Liver (tissue), 8 donors: ENCODE measurements at regions not wholly inside any gene's neighbourhood (a gene's known extent, or its start where the extent isn't known, plus 50 kb on each side); places are given as distances from the start of the nearest gene placed in this dataset.

Source experiments
- DNase-seq: peaks from one replicate; pipeline ENCODE4 v3.0.0-alpha.2; 2017; ENCODE audit warnings: low spot score
- H3K27ac ChIP-seq, 2 donors: one replicate each; pipeline ENCODE4 v1.7.0; 2013; ENCODE audit warnings: inconsistent platforms in 2 of 2, low read length in 2 of 2, control low read depth in 1 of 2, low read depth in 1 of 2, mild to moderate bottlenecking in 1 of 2
- H3K27me3 ChIP-seq, 4 donors: one replicate each; pipeline versions ENCODE4 v1.6.1 to v1.7.0; 2013; ENCODE audit warnings: low read length in 3 of 4, inconsistent platforms in 1 of 4, mild to moderate bottlenecking in 1 of 4, moderate library complexity in 1 of 4; ENCODE audit not compliant: control insufficient read depth in 4 of 4, insufficient read depth in 4 of 4
- H3K36me3 ChIP-seq, 4 donors: one replicate each; pipeline versions ENCODE4 v1.6.1 to v1.7.0; 2013; ENCODE audit warnings: low read length in 3 of 4, mild to moderate bottlenecking in 3 of 4, low read depth in 1 of 4, moderate library complexity in 1 of 4; ENCODE audit not compliant: control insufficient read depth in 4 of 4, insufficient read depth in 3 of 4
- H3K4me1 ChIP-seq, 4 donors: one replicate each; pipeline versions ENCODE4 v1.6.1 to v1.7.0; 2013; ENCODE audit warnings: low read length in 3 of 4, mild to moderate bottlenecking in 3 of 4, moderate library complexity in 1 of 4; ENCODE audit not compliant: control insufficient read depth in 4 of 4, insufficient read depth in 4 of 4
- H3K4me3 ChIP-seq, 3 donors: one replicate each; pipeline versions ENCODE4 v1.6.1 to v1.7.0; 2013; ENCODE audit warnings: low read length in 3 of 3, control low read depth in 1 of 3, low read depth in 1 of 3, mild to moderate bottlenecking in 1 of 3
- H3K9ac ChIP-seq, 2 donors: one replicate each; pipeline ENCODE4 v1.7.0; 2013; ENCODE audit warnings: low read length in 2 of 2, mild to moderate bottlenecking in 2 of 2, moderate library complexity in 2 of 2, control low read depth in 1 of 2, low read depth in 1 of 2
- H3K9me3 ChIP-seq, 4 donors: one replicate each; pipeline versions ENCODE4 v1.6.1 to v1.7.0; 2013; ENCODE audit warnings: low read length in 3 of 4; ENCODE audit not compliant: control insufficient read depth in 4 of 4
- EGR1 ChIP-seq, 2 donors: IDR thresholded peaks; 2 replicates each; pipeline ENCODE4 v1.6.1; 2016 to 2018; ENCODE audit warnings: antibody characterized with exemption in 2 of 2, low read depth in 2 of 2
- FOXA1 ChIP-seq: IDR thresholded peaks from 2 replicates; pipeline ENCODE4 v1.6.1; 2016; ENCODE audit warnings: antibody characterized with exemption
- GABPA ChIP-seq, 2 donors: IDR thresholded peaks in 1 of 2; conservative IDR thresholded peaks in 1 of 2; 2 replicates each; pipeline ENCODE4 v1.6.1; 2016; ENCODE audit warnings: antibody characterized with exemption in 2 of 2, mild to moderate bottlenecking in 1 of 2, moderate library complexity in 1 of 2
- HNF4A ChIP-seq, 2 donors: conservative IDR thresholded peaks; 2 replicates each; pipeline ENCODE4 v1.6.1; 2016; ENCODE audit warnings: antibody characterized with exemption in 2 of 2, mild to moderate bottlenecking in 2 of 2
- HNF4G ChIP-seq: IDR thresholded peaks from 2 replicates; pipeline ENCODE4 v1.6.1; 2016; ENCODE audit warnings: antibody characterized with exemption
- JUND ChIP-seq, 2 donors: IDR thresholded peaks; 2 replicates each; pipeline ENCODE4 v1.6.1; 2016; ENCODE audit warnings: antibody characterized with exemption in 2 of 2
- NR2F2 ChIP-seq: IDR thresholded peaks from 2 replicates; pipeline ENCODE4 v1.6.1; 2016; ENCODE audit warnings: antibody characterized with exemption
- RXRA ChIP-seq, 2 donors: IDR thresholded peaks; 2 replicates each; pipeline ENCODE4 v1.6.1; 2017 to 2018; ENCODE audit warnings: antibody characterized with exemption in 2 of 2, mild to moderate bottlenecking in 1 of 2
- SP1 ChIP-seq: IDR thresholded peaks from 2 replicates; pipeline ENCODE4 v1.6.1; 2018; ENCODE audit warnings: antibody characterized with exemption, mild to moderate bottlenecking
- TAF1 ChIP-seq: conservative IDR thresholded peaks from 2 replicates; pipeline ENCODE4 v1.6.1; 2016; ENCODE audit warnings: antibody characterized with exemption, mild to moderate bottlenecking
- YY1 ChIP-seq: IDR thresholded peaks from 2 replicates; pipeline ENCODE4 v1.6.1; 2016; ENCODE audit warnings: antibody characterized with exemption, mild to moderate bottlenecking
- WGBS: extraction: QIAGEN DNeasy Blood & Tissue Kit; methylation state at CpG from one replicate; pipeline ENCODE4 v1.1.7; 2013; 5-methylcytosine and 5-hydroxymethylcytosine counted together
- TF ChIP-seq, protein P1 (sequence below): fragments of 150-350 bp; IDR thresholded peaks from 2 replicates; pipeline ENCODE4 v1.5.1; 2017; ENCODE audit warnings: improper control_type of control experiment, low read depth, low read length; ENCODE audit not compliant: missing input control
- TF ChIP-seq, protein P2 (sequence below): IDR thresholded peaks from 2 replicates; pipeline ENCODE4 v1.6.1; 2016; ENCODE audit warnings: antibody characterized with exemption, mild to moderate bottlenecking
- TF ChIP-seq, protein P3 (sequence below): IDR thresholded peaks from 2 replicates; pipeline ENCODE4 v1.6.1; 2016; ENCODE audit warnings: antibody characterized with exemption
- donor health status: healthy.
- donor health status: healthy.
- donor health status: healthy.
- donor health status: healthy.
- donor health status: healthy.

DNA sequence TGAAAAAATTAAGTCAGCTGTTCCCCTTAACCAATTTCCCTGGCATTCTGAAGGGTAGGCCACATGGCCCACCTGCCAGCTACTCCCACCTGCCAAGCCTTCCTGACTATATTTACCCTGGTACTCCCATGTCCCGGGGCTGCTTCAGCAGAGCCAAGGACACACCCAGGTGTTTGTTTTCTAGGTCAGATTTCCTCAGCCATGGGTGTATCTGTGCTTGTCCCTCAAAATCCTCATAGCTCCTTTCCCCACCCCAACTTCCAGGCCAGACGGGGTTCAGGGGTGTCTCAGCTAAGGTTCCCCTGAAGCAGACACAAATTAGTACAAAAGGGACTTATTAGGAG is 139.4 kb upstream of the CDYL start (continued):
- no peak for TF ChIP-seq RXRA (IDR thresholded peaks at IDR 0.05)
- TF ChIP-seq, protein P1, sequence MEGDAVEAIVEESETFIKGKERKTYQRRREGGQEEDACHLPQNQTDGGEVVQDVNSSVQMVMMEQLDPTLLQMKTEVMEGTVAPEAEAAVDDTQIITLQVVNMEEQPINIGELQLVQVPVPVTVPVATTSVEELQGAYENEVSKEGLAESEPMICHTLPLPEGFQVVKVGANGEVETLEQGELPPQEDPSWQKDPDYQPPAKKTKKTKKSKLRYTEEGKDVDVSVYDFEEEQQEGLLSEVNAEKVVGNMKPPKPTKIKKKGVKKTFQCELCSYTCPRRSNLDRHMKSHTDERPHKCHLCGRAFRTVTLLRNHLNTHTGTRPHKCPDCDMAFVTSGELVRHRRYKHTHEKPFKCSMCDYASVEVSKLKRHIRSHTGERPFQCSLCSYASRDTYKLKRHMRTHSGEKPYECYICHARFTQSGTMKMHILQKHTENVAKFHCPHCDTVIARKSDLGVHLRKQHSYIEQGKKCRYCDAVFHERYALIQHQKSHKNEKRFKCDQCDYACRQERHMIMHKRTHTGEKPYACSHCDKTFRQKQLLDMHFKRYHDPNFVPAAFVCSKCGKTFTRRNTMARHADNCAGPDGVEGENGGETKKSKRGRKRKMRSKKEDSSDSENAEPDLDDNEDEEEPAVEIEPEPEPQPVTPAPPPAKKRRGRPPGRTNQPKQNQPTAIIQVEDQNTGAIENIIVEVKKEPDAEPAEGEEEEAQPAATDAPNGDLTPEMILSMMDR: no peak
- no peak for TF ChIP-seq YY1
- TF ChIP-seq EGR1 (IDR thresholded peaks at IDR 0.05; ENCODE audit: low read depth in 2 of 2): no peak
- TF ChIP-seq JUND (IDR thresholded peaks at IDR 0.05): no peak

DNA sequence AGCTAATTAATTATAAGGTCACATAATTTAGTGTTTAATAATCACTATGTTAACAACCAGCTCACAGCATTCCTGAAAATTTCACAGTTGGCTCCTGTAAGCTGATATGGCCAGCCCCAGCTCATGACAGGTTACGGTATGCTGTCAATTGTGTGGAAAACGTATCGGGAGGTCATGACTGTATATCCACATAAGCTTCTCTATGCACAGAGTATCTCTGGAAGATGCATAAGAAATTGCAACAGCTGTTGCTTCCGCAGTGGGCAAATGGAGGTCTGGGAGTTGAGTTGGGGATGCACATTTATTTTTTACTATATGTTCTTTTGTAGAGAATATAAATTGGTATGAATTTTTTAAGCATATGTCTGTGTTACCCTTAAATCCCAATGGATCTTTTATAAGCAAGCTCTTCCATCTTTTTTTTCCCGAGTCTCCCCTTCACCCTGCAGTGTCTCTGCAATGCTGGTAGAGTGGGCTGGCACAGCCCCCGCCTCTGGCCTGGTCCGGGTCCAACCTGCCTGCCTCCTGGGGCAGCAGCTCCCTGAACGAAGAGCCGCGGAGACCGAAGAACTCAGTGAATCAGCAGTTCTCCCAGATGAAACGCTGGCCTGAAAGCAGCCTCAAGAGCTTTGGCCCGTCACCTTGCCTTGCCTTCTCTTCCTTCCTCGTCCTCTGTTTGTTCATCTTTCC is 139.9 kb upstream of the CDYL start:
- H3K9me3 ChIP-seq: no peaks in the 10 kb centered on the region
- no peaks in the 10 kb centered on the region for H3K36me3 ChIP-seq
- WGBS: 88% methylated on average over 14 of the region's 14 CpGs
- H3K9ac ChIP-seq: no peak overlapping the region
- no peaks in the 10 kb centered on the region for H3K4me1 ChIP-seq
- H3K4me3 ChIP-seq: no peak overlapping the region
- H3K27ac ChIP-seq: no peak overlapping the region
- no peak for TF ChIP-seq HNF4A (conservative IDR thresholded peaks at IDR 0.05)
- TF ChIP-seq TAF1: no peak
- no peak for TF ChIP-seq HNF4G
- TF ChIP-seq, protein P2, sequence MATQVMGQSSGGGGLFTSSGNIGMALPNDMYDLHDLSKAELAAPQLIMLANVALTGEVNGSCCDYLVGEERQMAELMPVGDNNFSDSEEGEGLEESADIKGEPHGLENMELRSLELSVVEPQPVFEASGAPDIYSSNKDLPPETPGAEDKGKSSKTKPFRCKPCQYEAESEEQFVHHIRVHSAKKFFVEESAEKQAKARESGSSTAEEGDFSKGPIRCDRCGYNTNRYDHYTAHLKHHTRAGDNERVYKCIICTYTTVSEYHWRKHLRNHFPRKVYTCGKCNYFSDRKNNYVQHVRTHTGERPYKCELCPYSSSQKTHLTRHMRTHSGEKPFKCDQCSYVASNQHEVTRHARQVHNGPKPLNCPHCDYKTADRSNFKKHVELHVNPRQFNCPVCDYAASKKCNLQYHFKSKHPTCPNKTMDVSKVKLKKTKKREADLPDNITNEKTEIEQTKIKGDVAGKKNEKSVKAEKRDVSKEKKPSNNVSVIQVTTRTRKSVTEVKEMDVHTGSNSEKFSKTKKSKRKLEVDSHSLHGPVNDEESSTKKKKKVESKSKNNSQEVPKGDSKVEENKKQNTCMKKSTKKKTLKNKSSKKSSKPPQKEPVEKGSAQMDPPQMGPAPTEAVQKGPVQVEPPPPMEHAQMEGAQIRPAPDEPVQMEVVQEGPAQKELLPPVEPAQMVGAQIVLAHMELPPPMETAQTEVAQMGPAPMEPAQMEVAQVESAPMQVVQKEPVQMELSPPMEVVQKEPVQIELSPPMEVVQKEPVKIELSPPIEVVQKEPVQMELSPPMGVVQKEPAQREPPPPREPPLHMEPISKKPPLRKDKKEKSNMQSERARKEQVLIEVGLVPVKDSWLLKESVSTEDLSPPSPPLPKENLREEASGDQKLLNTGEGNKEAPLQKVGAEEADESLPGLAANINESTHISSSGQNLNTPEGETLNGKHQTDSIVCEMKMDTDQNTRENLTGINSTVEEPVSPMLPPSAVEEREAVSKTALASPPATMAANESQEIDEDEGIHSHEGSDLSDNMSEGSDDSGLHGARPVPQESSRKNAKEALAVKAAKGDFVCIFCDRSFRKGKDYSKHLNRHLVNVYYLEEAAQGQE: no peak
- no peak for TF ChIP-seq GABPA (IDR thresholded peaks at IDR 0.05 in 1 of 2, conservative IDR thresholded peaks at IDR 0.05 in 1 of 2)
- no peak for TF ChIP-seq RXRA (IDR thresholded peaks at IDR 0.05)
- no peak for TF ChIP-seq JUND (IDR thresholded peaks at IDR 0.05)
- TF ChIP-seq, protein P1: no peak
- TF ChIP-seq EGR1 (IDR thresholded peaks at IDR 0.05; ENCODE audit: low read depth in 2 of 2): no peak
- TF ChIP-seq, protein P3, sequence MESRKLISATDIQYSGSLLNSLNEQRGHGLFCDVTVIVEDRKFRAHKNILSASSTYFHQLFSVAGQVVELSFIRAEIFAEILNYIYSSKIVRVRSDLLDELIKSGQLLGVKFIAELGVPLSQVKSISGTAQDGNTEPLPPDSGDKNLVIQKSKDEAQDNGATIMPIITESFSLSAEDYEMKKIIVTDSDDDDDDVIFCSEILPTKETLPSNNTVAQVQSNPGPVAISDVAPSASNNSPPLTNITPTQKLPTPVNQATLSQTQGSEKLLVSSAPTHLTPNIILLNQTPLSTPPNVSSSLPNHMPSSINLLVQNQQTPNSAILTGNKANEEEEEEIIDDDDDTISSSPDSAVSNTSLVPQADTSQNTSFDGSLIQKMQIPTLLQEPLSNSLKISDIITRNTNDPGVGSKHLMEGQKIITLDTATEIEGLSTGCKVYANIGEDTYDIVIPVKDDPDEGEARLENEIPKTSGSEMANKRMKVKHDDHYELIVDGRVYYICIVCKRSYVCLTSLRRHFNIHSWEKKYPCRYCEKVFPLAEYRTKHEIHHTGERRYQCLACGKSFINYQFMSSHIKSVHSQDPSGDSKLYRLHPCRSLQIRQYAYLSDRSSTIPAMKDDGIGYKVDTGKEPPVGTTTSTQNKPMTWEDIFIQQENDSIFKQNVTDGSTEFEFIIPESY: no peak
- no peak for TF ChIP-seq SP1
- no peak for TF ChIP-seq FOXA1
- TF ChIP-seq NR2F2: no peak
- DNase-seq: no peak
- H3K27me3 ChIP-seq: peaks cover 0 to 6% (median 0%) of the 10 kb centered on the region in 4 donors
